ENCODE measurements at regions not wholly inside any gene's neighbourhood (a gene's known extent, or its start where the extent isn't known, plus 50 kb on each side); places are given as distances from the start of the nearest gene placed in this dataset.
A peak's percentile ranks its signal among the peaks of the same experiment; 100 is the strongest.
"Not testable (repeated sequence)": the region's sequence is repeated elsewhere in the genome, so short reads cannot be mapped to it uniquely, and the experiment has no call there.

- DNase-seq (ENCODE audit: low read depth): no peak
Observed at GRCh38 chr9:135404451-135405144, 75.0 kb upstream of the PPP1R26 start.

GRCh38 chr9:135405145-135405464 is 74.5 kb upstream of the PPP1R26 start:
- not testable (repeated sequence) for DNase-seq (ENCODE audit: low read depth)

- DNase-seq (ENCODE audit: low read depth): no peak
Observed at GRCh38 chr9:135408476-135409254, 70.9 kb upstream of the PPP1R26 start.

- no peak for DNase-seq (ENCODE audit: low read depth)
Observed at GRCh38 chr9:135409286-135410200, 70.0 kb upstream of the PPP1R26 start.

- DNase-seq (ENCODE audit: low read depth): no peak
Observed at GRCh38 chr9:135410421-135410820, 69.2 kb upstream of the PPP1R26 start.

DNA sequence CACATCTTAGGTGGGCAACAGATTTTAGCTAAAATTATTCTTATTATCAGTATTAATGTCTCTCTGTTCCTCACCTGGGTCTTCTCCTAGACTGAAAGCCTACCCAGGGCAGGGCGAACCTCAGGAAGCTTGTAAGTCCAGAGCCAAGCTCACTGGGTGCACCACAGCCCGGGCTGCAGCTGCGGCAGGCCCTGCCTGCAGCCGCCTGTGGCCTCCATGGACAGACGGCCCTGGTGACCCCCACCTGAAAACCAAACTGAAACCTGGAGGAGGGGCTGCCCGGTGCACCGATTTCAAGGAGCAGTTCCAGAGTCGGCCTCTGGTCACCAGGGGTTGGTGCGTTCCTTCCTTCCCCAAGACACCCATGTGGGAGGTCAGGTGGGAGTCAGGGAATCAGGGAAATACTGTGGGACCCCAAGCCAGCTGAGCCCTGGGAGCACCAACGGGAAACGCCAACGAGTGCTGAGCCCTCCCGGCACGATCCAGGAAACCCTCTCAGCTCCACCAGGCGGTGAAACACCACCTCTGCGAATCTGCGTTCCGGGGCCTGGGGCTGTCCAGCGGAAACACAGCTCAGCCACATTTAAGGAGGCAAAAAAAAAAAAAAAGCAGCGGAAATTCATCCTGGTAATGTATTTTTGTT is 68.6 kb upstream of the PPP1R26 start:
- DNase-seq (ENCODE audit: low read depth): no peak

DNA sequence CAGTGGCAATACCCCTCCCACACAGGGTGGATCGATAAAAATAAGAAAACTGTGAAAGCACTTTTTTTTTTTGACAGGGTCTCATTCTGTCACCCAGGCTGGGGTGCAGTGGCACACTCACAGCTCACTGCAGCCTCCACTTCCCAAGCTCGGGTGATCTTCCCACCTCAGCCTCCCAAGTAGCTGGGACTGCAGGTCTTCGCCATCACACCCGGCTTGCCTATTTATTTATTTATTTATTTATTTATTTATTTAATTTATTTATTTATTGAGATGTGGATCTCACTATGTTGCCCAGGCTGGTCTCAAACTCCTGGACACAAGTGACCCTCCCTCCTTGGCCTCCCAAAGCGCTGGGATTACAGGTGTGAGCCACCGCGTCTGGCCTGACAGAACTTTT is 68.0 kb upstream of the PPP1R26 start:
- not testable (repeated sequence) for DNase-seq (ENCODE audit: low read depth)

DNA sequence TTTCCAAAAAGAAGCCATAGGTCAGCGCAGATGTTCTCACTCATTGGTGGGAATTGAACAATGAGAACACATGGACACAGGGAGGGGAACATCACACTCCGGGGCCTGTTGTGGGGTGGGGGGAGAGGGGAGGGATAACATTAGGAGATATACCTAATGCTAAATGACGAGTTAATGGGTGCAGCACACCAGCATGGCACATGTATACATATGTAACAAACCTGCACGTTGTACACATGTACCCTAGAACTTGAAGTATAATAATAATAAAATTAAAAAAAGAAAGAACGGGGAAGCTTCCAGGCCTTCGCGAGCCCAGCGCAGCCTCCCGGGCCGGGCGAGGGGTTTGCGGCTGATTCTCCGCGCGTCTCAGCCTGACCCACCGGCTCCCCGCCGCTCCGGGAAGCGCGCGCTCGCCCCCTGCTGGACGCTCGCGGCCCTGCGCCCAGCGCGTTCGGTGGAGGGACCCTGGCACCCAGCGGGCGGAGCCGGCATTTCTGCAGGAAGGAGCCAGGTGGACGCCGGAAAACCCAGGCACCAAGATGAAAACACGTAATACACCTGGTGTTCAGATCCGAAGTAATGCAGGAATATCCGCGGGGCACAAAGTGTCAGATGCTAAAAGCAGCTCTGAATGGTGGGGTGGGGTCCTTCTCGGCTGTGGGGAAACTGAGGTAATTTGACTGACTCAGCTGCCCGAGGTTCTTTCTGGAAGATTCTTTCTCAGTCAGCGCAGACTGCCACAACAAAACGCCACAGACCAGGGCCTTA is 67.1 kb upstream of the PPP1R26 start:
- peak; percentile 77 for DNase-seq (ENCODE audit: low read depth)

DNA sequence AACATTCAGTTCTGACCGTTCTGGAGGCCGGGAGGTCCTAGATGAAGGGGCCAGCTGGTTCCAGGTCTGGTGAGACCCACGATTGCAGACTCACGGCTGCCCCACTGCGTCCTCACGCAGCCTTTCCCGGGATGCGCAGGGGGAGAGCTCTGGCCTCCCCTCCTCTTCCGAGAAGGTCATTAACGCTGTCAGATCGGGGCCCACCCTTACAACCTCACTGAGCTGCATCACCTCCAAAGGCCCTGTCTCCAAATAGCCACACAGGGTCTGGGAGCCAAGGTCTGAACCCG is 66.6 kb upstream of the PPP1R26 start:
- DNase-seq (ENCODE audit: low read depth): no peak

GRCh38 chr9:135413461-135413860 is 66.1 kb upstream of the PPP1R26 start:
- DNase-seq (ENCODE audit: low read depth): no peak

GRCh38 chr9:135414293-135414692 is 65.3 kb upstream of the PPP1R26 start:
- no peak for DNase-seq (ENCODE audit: low read depth)

DNA sequence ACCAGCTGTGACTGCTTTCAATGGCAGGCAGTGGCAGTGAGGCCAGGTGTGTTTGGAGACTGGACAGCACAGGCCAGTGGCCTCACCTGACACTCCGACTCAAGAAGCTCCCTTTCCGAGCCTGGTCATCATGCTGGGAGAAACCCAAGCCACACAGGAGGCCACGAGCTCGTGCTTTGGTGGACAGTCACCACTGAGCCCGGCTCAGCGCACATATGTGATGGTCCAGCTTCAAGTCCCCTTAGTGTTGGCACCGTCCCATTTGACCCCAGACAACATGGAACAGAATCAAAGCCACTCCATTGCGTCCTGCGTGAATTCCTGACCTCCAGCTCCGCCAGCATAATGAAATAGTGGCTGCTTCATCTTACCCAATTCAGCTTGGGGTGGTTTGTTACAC is 64.0 kb upstream of the PPP1R26 start:
- no peak for DNase-seq (ENCODE audit: low read depth)

- no peak for DNase-seq (ENCODE audit: low read depth)
Observed at GRCh38 chr9:135416664-135417290, 62.8 kb upstream of the PPP1R26 start.

- no peak for DNase-seq (ENCODE audit: low read depth)
Observed at GRCh38 chr9:135418161-135418560, 61.4 kb upstream of the PPP1R26 start.

- no peak for DNase-seq (ENCODE audit: low read depth)
Observed at GRCh38 chr9:135419106-135419505, 60.5 kb upstream of the PPP1R26 start.

GRCh38 chr9:135422341-135422944 is 57.1 kb upstream of the PPP1R26 start:
- no peak for DNase-seq (ENCODE audit: low read depth)

DNA sequence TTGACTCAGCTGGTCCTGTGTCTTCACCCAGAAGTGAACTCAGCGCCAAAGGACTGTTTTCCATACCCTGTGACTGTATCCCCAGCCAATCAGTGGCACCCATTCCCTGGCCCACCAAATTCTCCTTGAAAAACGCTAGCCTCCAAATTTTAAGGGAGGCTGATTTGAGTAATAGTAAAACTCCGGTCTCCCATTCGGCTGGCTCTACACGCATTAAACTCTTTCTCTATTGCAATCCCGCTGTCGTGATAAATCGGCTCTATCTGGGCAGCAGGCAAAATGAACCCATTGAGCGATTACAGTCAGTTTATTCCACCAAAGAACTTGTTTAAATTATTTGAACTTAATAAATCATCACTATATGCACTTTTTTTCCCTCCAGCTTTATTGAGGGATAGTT is 55.9 kb upstream of the PPP1R26 start:
- no peak for DNase-seq (ENCODE audit: low read depth)

Measured in activated T-cell treated with anti-CD3 and anti-CD28 coated beads for 48 hours (primary cell).